Activated T-cell treated with anti-CD3 and anti-CD28 coated beads for 24 hours (primary cell): ENCODE measurements at regions not wholly inside any gene's neighbourhood (a gene's known extent, or its start where the extent isn't known, plus 50 kb on each side); places are given as distances from the start of the nearest gene placed in this dataset.
"Not testable (repeated sequence)": the region's sequence is repeated elsewhere in the genome, so short reads cannot be mapped to it uniquely, and the experiment has no call there.

Experiments
- DNase-seq: peaks from one replicate; pipeline ENCODE4 v3.0.0-alpha.2; 2020; ENCODE audit warnings: low read depth

DNA sequence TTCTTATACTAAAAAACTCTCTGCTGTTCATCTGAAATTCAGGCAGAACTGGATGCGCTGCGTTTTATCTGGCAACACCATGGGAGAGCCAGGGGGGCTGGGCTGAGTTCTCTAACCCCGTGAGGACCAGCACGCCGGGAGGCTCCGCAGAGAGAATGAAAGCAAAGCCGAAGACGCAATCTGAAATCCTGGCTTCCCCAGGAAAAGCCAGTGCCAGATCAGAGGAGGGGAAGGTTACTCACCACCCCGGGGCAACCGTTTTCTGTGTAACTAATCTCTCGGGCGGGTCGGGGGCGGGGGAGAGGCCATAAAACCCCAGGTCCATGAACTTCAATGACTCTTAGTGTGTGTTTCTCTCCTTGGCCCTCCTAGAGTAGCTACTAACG lies 99.4 kb downstream of the SHANK2 start:
- DNase-seq, result no peak

- DNase-seq, result not testable (repeated sequence)
Measured at GRCh38 chr11:71152312-71153004, 99.9 kb downstream of the SHANK2 start.

DNA sequence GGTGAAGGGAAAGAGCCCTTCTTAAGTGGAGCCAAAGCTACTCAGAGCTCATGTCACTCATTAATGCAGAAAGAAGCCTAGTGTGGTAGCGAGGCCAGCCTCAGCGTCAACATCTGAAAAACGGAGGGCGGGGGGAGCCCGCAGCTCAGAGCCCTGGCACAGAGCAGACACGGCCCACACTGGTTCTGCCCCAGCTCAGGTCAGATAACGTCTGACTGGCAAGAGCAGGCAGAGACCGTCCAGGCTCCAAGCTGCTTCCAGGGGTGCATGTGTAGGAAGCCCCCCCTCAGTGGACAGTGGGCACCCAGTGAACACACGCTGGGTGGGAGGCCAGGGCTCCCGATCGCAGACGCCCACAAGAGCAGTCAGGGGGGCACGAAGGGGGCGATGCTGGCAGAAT lies 100.8 kb downstream of the SHANK2 start:
- no peak for DNase-seq

- DNase-seq, result no peak
Measured at GRCh38 chr11:71150859-71151258, 101.5 kb downstream of the SHANK2 start.

DNA sequence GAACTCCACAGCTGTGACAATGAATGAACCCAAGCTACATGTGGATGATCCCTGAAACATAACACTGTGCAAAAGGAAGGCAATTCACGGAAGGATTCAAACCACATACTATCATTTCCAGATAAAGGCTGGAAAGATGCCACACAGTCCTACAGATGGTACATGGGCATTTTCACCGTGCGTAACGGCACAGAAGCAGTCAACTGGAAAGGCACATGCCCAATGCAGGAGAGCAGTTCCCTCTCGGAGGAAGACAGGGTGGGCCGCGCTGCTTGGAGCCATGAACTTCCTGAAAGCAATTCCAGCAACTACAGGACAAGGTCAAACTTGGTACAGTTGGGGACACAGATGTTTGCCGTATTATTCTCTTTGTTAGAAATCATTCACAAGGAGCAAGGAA lies 103.7 kb downstream of the SHANK2 start:
- DNase-seq, result no peak

GRCh38 chr11:71147331-71147730 lies 105.0 kb downstream of the SHANK2 start:
- DNase-seq, result no peak

GRCh38 chr11:71146846-71147245 lies 105.5 kb downstream of the SHANK2 start:
- DNase-seq, result no peak

DNA sequence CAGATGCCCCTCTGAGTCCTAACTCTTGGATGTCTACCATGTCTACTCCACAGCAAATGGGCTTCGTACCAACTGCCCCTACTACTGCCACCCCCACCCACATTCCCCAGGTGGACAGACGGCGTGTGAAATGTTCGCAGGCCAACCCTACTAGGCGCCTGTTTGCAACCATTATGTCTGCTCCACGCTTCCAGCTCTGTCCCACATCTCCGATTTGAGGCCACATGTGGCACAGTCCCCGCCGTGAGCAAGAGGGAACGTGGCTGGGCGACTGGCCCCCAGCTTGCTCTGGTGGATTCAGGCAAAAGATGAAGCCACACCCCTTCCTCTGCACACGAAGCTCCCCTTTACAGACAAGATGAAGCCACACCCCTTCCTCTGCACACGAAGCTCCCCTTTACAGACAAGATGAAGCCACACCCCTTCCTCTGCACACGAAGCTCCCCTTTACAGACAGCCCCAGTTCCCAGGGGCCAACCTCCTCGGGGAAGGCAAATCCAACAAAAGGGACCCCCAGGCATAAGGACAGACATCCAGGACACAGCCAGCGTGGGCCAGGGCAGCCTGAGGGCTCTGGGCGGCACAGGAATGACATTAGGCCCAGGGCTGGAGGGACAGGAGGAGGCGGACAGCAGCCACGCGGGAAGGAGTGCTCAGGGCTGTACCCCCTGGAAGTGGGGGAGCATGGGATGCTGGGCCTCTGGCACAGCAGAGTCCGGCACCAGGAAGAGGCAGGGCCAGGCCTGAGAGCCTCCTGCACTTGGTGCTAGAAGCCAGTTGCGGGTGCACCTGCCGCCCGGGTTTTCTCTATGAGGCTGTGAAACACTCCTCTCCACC lies 106.2 kb downstream of the SHANK2 start:
- no peak for DNase-seq

- DNase-seq, result no peak
Measured at GRCh38 chr11:71145368-71145767, 107.0 kb downstream of the SHANK2 start.

DNA sequence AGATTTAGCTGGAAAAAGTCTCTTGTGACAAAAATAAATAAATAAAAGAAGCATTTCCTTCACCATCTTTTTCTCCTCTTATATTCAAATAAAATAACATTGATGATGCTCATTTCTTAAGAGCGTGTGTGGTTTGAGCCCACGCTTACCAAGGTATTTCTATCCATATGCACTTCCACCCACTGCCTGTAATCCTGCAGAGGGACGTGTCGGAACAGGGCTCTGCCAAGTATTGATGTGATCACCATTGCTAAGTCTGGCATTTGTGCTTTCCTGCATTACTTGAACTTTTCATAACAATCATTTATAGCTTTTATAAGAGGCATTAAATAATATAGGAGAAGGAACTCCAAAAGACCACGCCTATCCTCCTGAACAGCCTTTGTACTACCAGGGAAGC lies 107.6 kb downstream of the SHANK2 start:
- DNase-seq, result no peak

GRCh38 chr11:71144010-71144409 lies 108.4 kb downstream of the SHANK2 start:
- no peak for DNase-seq

DNA sequence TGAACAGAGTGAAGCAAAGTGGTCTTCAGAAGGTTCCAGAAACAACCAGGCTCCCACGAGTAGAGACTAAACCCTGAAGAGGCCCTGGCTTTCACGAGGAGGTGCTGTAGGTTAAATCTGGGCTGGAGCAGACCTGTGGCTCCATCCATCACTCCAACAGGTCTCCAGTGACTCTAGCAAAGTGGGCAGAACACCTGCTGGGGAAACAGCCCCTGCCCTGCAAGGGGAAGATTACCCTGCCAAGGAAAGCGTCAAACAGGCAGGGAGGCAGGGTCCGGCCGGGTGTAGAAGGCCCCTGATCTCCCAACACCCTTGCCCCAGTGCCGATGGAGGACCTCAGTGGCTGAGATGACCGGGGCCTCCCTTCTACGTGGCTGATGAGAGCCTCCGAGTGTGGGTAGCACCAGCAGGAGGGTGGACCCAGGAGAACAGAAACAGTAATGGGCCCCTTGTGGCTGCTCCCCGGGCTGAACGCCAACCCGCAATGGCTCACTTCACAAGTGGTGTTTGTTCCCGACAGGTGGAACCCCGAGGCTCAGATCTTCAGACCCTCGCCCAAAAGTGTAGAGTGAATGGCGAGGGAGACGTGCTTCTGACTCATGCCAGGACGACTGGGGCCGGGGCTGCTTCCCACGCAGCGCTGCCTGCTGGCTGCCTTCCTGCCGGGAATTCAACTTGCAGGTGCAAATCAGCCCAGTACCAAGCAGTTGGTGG lies 112.0 kb downstream of the SHANK2 start:
- no peak for DNase-seq

DNA sequence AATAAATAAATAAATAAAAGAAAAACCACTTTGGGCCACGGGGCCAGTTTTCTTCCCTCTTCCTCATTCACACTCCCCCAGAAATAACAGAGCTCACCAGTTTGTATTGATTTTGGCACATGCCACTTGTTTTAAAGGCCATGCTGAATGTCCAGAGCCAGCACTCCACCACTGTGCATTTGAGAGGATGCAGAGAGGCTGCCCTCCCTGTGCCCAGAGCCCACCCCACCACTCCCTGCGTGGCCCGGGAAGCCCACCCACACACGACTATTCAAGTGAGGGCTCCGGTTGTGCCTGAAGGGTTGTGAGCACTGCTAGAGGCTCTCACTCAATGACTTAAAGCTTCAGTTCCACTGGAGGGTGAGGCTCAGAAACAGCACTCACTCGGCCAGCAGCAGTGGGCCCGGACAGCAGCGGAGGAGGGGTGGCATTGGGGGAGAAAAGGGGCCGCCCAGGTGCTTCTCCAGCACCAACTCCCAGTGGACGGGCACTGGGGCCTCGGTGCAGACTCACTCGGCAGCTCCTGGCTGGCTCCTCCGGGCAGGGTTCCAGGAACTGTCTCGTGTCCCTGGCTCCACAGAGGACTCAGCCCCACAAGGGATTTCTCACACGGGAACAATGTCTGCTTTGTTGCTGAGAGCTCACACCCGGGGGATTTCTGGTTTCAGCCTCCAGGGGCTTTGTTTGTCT lies 112.7 kb downstream of the SHANK2 start:
- no peak for DNase-seq

DNA sequence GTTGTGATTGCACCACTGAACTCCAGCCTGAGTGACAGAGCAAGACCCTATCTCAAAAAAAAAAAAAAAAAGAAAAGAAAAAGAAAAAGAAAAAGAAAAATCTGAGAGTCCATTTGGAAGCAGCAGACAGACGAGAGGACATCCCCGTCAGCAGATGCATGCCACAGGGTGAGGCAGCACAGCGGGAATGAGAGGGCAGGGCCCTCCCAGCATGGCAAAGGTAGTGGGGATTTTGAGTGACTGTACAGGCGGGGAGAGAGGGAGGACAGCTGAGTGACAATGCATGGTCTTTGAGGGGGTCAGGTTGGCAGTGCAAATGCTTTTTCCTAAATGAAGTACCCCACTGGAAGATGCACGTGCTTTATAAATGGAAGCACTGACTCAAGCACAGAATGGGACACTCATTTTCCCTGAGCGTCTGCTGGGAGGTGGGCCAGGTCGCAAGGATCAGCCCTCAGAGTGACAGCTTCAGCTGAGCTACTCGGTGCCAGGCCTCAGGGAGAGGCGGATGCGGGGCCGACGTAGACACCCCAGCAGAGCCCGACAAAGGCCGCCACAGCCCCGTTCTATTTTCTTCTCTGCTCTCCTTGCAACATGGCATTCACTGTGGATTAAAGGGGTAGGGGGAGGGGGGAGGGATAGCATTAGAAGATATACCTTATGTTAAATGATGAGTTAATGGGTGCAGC lies 113.5 kb downstream of the SHANK2 start:
- DNase-seq, result no peak

- DNase-seq, result no peak
Measured at GRCh38 chr11:71137376-71137775, 115.0 kb downstream of the SHANK2 start.

DNA sequence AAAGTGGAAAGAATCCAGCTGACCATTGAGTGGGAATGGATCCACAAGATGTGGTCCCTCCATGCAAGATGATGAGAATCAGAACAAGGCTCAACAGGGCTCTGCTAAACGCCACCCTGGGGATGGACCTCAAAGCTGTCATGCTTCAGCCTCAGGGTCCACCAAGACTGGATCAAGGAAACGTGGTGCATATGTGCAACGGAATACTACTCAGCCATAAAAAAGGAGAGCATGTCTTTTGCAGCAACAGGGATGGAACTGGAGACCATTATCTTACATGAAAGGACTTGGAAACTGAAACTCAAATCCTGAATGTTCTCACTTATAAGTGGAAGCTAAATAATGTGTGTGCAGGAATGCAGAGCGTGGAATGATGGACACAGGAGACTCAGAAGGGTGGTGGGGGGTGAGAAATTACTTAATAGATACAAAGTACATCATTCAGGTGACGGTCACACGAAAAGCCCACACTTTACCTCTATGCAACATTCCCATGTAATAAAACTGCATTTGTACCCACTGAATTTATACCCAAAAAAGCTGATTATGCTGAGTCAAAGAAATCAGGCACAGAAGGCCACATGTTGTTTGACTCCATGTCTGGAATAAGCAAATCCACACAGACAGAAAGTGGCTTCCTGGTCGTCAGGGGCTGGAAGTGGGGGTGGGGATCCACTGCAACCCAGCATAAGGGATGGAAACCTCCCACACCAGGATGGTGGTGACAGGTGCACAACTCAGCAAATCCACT lies 116.1 kb downstream of the SHANK2 start:
- no peak for DNase-seq

- no peak for DNase-seq
Measured at GRCh38 chr11:71135112-71135511, 117.3 kb downstream of the SHANK2 start.

DNA sequence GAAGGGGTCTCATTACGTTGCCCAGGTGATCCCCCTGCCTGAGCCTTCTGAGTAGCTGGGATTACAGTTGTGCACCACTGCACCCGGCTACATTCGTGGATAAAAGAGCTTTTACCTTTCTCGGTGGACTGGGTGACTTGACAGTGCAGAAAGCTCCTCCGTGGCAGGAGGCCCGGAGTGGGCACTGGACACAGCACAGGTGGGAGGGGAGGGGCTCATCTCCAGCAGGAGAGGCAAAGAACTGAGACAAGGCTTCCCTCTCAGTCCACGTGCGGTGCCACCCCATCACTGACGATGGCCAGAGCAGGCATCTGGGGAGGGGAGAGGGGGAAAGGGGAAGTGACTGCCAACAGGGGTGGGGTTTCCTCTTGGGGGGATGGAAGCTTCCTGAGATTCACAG lies 118.4 kb downstream of the SHANK2 start:
- DNase-seq, result no peak

- no peak for DNase-seq
Measured at GRCh38 chr11:71131861-71132260, 120.5 kb downstream of the SHANK2 start.

DNA sequence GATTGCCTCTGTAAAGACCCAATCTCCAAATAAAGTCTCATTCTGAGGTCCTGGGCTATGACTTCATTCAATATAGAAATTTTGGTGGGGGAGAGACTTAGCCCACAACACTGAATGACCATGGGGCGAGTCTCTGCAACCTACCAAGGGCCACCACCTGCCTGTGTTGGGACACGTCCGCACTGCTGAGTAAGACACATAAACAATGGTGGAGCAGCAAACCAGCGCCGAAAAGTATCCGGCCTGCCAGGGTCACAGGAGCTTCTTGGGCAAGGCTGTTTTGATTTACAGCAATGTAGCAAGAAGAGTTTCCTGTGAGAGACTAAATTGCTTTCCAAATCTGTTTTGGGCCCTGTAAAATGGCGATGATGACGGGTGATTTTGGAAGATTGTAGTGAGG lies 122.3 kb downstream of the SHANK2 start:
- no peak for DNase-seq

DNA sequence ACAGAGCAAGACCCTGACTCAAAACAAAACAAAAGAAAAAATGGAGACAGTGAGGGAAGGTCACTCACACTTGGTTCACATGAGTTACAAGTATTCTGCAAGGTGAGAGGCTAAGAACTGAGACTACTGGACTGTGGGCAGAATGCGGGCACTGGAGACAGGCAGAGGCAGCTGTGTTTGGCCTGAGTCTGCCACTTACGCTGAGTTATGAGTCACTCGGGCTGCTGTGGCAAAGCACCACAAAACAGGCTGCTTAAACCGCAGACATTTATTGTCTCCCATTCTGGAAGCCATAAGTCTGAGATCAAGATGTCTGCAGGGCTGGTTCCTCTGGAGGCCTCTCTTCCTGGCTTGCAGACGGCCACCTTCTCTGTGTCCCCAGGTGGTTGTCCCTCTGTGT lies 122.8 kb downstream of the SHANK2 start:
- no peak for DNase-seq
